HAP-1 (cell line): ENCODE measurements at regions not wholly inside any gene's neighbourhood (a gene's known extent, or its start where the extent isn't known, plus 50 kb on each side); places are given as distances from the start of the nearest gene placed in this dataset.

Experiments
- DNase-seq, 2 experiments: peaks; one replicate each; pipeline ENCODE4 v3.0.0-alpha.2; 2016 to 2020; ENCODE audit warnings: low spot score in 2 of 2
- H3K27me3 ChIP-seq: fragments of 250-450 bp; sonication (Bioruptor Pico); 2 replicates; pipeline ENCODE4 v1.5.1; 2020; ENCODE audit warnings: low read depth, mild to moderate bottlenecking, moderate library complexity
- H3K36me3 ChIP-seq: fragments of 250-450 bp; sonication (Bioruptor Pico); replicated peaks from 2 replicates; pipeline ENCODE4 v1.5.1; 2020; ENCODE audit warnings: mild to moderate bottlenecking
- H3K4me1 ChIP-seq: fragments of 250-450 bp; sonication (Bioruptor Pico); 2 replicates; pipeline ENCODE4 v1.5.1; 2020; ENCODE audit warnings: mild to moderate bottlenecking
- H3K4me3 ChIP-seq: fragments of 250-450 bp; sonication (Bioruptor Pico); 2 replicates; pipeline ENCODE4 v1.5.1; 2020; ENCODE audit warnings: mild to moderate bottlenecking, moderate library complexity
- H3K9me3 ChIP-seq: fragments of 250-450 bp; sonication (Bioruptor Pico); 2 replicates; pipeline ENCODE4 v1.5.1; 2020; ENCODE audit warnings: mild to moderate bottlenecking, moderate library complexity
- in situ Hi-C: fragments of 300-500 bp; cut with MboI; formaldehyde crosslinking; loops from 3 replicates; pipeline ENCODE4 v1.14.3; 2020; ENCODE audit warnings: low sequenced_read_pairs, inconsistent platforms, mixed read lengths

DNA sequence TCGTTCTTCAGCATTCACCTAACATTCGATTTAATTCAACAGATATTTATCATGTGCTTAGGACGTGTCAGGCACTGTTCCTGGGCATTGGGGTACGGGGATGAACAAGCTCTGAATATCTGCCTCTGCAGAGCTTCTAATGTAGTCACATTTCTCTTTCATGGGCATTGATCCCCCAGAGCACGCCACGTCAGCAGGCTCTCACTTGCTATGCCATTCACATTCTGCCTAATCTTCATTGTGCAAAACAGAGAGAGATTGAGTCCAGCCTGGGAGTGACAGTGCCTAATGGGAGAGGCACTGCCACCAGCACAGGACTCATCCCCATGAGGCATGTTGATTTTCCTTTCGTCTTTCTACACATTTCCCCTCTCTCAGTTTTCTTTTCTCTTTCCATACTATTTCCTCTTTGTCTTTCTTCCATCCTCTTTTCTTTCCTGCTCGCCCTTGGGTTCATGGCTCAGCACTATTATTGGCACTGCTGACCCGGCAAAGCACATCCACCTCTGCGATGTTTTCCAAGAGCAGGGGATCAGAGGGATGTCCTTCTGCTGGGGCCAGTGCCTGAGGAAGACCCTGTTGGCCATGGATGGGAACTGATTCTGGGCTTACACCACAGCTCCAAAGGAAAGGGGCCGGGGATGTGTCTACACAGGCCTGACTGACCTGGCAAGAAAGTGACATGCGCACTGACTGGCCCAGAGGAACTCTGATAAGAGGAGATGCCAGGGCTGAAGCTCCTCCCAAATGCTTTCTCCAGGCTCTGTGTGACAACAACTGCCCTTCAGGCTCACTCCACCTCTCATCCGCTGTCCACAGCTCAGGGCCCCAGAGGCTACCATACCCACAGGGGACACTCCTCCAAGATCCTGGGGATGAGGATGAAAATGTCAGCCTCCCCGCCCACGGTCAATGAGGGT is 195.9 kb downstream of the TOMM20 start:
- DNase-seq: no peak
- Histone ChIP-seq H3K4me1 (no peaks in the 10 kb centered on the region), H3K27me3 (no peaks in the 10 kb centered on the region), H3K36me3 (no peaks in the 10 kb centered on the region), H3K9me3 (no peaks in the 10 kb centered on the region), H3K4me3 (no peak overlapping the region)
- in situ Hi-C loops: no loop called here

- no peaks in the 10 kb centered on the region for H3K4me1 ChIP-seq
Measured at GRCh38 chr1:234932106-234932505, 196.5 kb downstream of the TOMM20 start.

DNA sequence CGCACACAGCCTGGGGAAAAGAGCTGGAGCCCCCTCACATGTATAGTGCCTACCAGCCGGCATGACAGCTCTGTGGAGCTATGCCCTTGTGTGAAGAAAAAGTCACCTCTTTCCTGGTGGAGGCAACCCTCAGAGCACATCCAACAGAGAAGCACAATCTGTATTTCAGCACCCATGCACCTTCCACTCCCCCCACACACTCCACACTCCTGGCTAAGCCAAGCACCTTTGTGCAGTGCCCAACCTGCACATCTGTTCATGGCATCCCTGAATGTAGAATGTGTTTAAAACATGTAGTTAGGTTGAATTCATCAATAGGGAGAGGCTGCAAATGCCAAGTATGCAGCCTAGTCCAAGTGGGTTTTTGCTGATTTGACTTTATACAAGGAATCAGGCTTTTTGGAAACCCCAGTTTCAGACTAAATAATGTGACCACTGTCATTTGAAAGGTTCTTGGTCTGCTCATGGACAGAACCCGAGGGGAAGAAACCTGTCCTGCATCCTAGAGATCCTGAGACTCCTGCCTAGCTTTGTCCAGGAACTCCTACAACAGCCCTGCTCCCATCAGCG is 197.1 kb downstream of the TOMM20 start:
- DNase-seq: no peak
- Histone ChIP-seq H3K27me3 (no peaks in the 10 kb centered on the region), H3K4me3 (no peak overlapping the region), H3K36me3 (no peaks in the 10 kb centered on the region), H3K9me3 (no peaks in the 10 kb centered on the region), H3K4me1 (no peaks in the 10 kb centered on the region)
- in situ Hi-C loops: no loop called here

More at GRCh38 chr1:234932106-234932505, 196.5 kb downstream of the TOMM20 start:
- Histone ChIP-seq H3K4me3 (no peak overlapping the region), H3K36me3 (no peaks in the 10 kb centered on the region), H3K27me3 (no peaks in the 10 kb centered on the region), H3K9me3 (no peaks in the 10 kb centered on the region)
- in situ Hi-C loops: no loop called here
- no peak for DNase-seq

DNA sequence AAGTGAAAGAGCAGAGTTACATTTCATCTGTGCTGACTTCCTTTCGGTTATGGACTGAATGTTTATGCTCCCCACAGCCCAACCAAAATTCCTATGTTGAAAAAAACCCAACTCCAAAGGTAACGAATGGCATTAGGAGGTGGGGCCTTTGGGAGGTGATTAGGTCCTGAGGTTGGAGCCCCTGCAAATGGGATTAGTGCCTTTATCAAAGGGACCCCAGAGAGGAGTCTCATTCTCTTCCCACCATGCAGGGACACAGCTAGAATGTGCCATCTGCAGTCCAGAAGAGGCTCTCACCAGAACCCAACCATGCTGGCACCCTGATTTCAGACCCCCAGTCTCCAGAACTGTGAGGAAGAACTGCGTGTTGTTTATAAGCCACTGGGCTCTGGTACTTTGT is 199.3 kb downstream of the TOMM20 start:
- Histone ChIP-seq H3K36me3 (no peaks in the 10 kb centered on the region), H3K9me3 (no peaks in the 10 kb centered on the region), H3K27me3 (no peaks in the 10 kb centered on the region), H3K4me1 (no peaks in the 10 kb centered on the region), H3K4me3 (no peak overlapping the region)
- in situ Hi-C loops: no loop called here
- DNase-seq: no peak

- in situ Hi-C loops: no loop called here
- no peaks in the 10 kb centered on the region for H3K9me3 ChIP-seq
- no peak overlapping the region for H3K4me3 ChIP-seq
- no peak for DNase-seq
- H3K27me3 ChIP-seq: no peaks in the 10 kb centered on the region
- H3K36me3 ChIP-seq: no peaks in the 10 kb centered on the region
- H3K4me1 ChIP-seq: no peaks in the 10 kb centered on the region
Measured at GRCh38 chr1:234928642-234929041, 200.0 kb downstream of the TOMM20 start.

- H3K36me3 ChIP-seq: no peaks in the 10 kb centered on the region
- no peak overlapping the region for H3K4me3 ChIP-seq
- in situ Hi-C loops: no loop called here
- DNase-seq: no peak
- H3K4me1 ChIP-seq: no peaks in the 10 kb centered on the region
- no peaks in the 10 kb centered on the region for H3K9me3 ChIP-seq
- H3K27me3 ChIP-seq: no peaks in the 10 kb centered on the region
Measured at GRCh38 chr1:234927971-234928640, 200.5 kb downstream of the TOMM20 start.

- H3K36me3 ChIP-seq: no peaks in the 10 kb centered on the region
Measured at GRCh38 chr1:234927312-234927970, 201.2 kb downstream of the TOMM20 start.

GRCh38 chr1:234926559-234927311 is 201.9 kb downstream of the TOMM20 start:
- H3K4me1 ChIP-seq: no peaks in the 10 kb centered on the region
- no peak for DNase-seq
- no peak overlapping the region for H3K4me3 ChIP-seq
- no peaks in the 10 kb centered on the region for H3K9me3 ChIP-seq
- in situ Hi-C loops: no loop called here
- H3K36me3 ChIP-seq: no peaks in the 10 kb centered on the region
- H3K27me3 ChIP-seq: no peaks in the 10 kb centered on the region

More at GRCh38 chr1:234927312-234927970, 201.2 kb downstream of the TOMM20 start:
- no peaks in the 10 kb centered on the region for H3K9me3 ChIP-seq
- no peak overlapping the region for H3K4me3 ChIP-seq
- in situ Hi-C loops: no loop called here
- no peak for DNase-seq
- no peaks in the 10 kb centered on the region for H3K4me1 ChIP-seq
- no peaks in the 10 kb centered on the region for H3K27me3 ChIP-seq

DNA sequence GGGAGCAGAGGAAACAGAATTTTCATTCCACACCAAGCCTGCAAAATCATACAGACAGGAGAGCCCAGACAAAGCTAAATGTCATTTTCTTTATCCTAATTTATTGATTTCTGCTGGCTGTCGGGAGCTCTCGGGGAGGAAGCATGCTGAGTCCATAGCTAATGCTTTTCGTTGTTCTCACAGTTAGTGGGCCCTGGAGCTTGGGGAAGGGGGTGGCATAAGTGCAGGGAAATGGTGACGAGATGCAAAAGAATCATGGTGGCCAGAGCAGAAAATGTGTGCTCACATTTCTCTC is 202.4 kb downstream of the TOMM20 start:
- no peak overlapping the region for H3K4me3 ChIP-seq
- no peaks in the 10 kb centered on the region for H3K4me1 ChIP-seq
- H3K9me3 ChIP-seq: no peaks in the 10 kb centered on the region
- in situ Hi-C loops: no loop called here
- H3K36me3 ChIP-seq: no peaks in the 10 kb centered on the region
- DNase-seq: no peak
- H3K27me3 ChIP-seq: no peaks in the 10 kb centered on the region

GRCh38 chr1:234925440-234926263 is 203.0 kb downstream of the TOMM20 start:
- in situ Hi-C loops: no loop called here
- Histone ChIP-seq H3K27me3 (no peaks in the 10 kb centered on the region), H3K4me1 (no peaks in the 10 kb centered on the region), H3K36me3 (no peaks in the 10 kb centered on the region), H3K9me3 (no peaks in the 10 kb centered on the region), H3K4me3 (no peak overlapping the region)
- no peak for DNase-seq

DNA sequence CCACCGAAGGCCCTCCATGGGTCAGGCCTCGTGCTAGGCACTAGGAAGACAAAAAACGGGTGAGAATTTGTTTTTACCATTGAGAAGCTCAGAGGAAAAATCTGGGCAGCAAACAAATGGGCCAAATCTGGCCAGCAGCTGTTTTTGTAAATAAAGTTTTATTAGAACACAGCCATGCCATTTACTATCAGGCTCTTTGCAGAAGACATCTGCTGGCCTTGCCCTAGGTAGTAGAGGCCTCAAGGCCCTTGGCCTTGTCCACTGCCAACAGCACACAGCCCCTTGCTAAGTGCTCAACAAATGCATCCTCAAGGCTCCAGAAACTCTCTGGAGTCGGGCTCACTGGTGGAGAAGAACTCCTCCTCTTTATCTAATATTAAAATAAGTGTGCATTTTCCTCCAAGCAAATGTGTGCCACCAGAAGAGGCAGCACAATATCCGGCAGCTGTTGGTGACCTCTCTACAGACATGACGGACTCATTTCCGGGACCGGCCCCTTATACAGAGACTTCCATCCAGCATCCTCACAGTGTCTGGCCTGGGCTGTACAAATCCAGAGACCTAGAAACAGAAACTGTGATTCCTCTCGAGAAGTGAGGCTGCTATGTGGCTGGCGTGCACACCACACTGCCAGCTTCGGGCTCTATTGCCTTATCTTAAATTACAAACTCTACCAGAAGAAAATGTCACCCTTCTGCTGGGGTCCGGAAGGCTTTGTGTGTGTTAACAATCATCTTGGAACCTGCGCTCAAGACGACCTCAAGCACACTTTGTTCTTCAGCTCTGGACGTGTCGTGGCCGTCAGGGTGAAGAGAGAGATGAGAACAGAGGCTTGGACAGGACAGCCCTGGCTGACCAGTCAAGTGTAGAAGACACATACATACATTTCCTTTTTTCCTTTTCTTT is 203.9 kb downstream of the TOMM20 start:
- DNase-seq: no peak
- Histone ChIP-seq H3K4me3 (no peak overlapping the region), H3K36me3 (no peaks in the 10 kb centered on the region), H3K4me1 (no peaks in the 10 kb centered on the region), H3K27me3 (no peaks in the 10 kb centered on the region), H3K9me3 (no peaks in the 10 kb centered on the region)
- in situ Hi-C loops: no loop called here

- no peak overlapping the region for H3K4me3 ChIP-seq
- no peak for DNase-seq
- H3K27me3 ChIP-seq: no peaks in the 10 kb centered on the region
- no peaks in the 10 kb centered on the region for H3K36me3 ChIP-seq
- peaks cover 2% of the 10 kb centered on the region for H3K4me1 ChIP-seq
- in situ Hi-C loops: no loop called here
- H3K9me3 ChIP-seq: no peaks in the 10 kb centered on the region
Measured at GRCh38 chr1:234923626-234924025, 205.0 kb downstream of the TOMM20 start.
